WI38 (cell line): ENCODE measurements at regions not wholly inside any gene's neighbourhood (a gene's known extent, or its start where the extent isn't known, plus 50 kb on each side); places are given as distances from the start of the nearest gene placed in this dataset.

Source experiments
- H3K4me3 ChIP-seq: 2 replicates; pipeline ENCODE4 v1.5.1; 2011; ENCODE audit warnings: low read depth, mild to moderate bottlenecking, control low read depth, low read length
- TF ChIP-seq, protein P1 (sequence below): IDR thresholded peaks from 2 replicates; pipeline ENCODE4 v1.5.1; 2012; ENCODE audit warnings: low read depth, mild to moderate bottlenecking, control low read depth, low read length

- no peak overlapping the region for H3K4me3 ChIP-seq
- TF ChIP-seq, protein P1, sequence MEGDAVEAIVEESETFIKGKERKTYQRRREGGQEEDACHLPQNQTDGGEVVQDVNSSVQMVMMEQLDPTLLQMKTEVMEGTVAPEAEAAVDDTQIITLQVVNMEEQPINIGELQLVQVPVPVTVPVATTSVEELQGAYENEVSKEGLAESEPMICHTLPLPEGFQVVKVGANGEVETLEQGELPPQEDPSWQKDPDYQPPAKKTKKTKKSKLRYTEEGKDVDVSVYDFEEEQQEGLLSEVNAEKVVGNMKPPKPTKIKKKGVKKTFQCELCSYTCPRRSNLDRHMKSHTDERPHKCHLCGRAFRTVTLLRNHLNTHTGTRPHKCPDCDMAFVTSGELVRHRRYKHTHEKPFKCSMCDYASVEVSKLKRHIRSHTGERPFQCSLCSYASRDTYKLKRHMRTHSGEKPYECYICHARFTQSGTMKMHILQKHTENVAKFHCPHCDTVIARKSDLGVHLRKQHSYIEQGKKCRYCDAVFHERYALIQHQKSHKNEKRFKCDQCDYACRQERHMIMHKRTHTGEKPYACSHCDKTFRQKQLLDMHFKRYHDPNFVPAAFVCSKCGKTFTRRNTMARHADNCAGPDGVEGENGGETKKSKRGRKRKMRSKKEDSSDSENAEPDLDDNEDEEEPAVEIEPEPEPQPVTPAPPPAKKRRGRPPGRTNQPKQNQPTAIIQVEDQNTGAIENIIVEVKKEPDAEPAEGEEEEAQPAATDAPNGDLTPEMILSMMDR, result no peak
Measured at GRCh38 chr15:87154761-87155160, 1075.1 kb downstream of the AGBL1 start.

DNA sequence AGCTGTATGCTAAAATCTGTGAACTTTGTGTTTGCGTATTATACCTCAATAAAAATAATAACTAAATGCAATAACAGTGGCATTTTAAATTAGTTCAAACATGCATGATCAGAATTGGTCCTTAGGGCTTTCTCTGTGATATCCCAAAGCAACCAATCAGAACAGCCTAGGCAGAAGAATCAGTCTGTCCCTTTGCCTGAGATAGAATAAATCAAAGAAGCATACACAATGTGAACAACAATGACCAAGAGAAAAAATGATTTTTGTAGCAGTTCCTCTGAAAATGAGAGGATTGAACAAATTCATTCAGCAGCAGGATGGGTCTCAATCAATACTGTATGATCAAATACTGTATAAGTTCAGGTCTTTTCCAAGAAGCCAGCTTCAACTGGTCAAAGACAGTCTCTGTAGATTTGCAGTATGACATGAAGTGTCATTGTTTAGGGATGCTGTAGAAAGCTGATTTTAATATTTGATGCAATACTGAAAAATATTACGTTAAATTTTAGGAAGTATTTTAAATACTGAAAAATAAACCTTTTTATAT is 1071.6 kb downstream of the AGBL1 start:
- TF ChIP-seq, protein P1, result no peak

DNA sequence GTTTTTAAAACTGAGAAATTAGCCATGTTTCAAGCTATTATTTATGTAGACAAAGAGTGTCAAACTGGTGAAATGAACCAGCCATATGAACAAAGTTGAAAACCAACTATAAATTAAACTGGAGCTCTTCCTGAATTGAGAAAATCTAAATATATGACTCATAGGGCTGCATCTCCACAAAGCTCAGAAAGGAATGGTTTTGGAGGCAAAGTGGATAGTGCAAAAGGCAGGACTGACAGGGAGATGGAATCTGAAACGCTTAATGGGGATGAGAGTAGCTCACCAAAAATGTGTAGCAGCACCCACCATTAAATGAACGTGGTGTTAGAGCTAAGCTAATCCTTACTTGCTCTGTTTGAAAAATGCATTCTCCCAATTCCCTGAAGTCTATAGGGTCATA is 1066.0 kb downstream of the AGBL1 start:
- TF ChIP-seq, protein P1, result no peak
- no peak overlapping the region for H3K4me3 ChIP-seq

More for the DNA sequence above, 1071.6 kb downstream of the AGBL1 start:
- no peak overlapping the region for H3K4me3 ChIP-seq

GRCh38 chr15:87144775-87145174 is 1065.1 kb downstream of the AGBL1 start:
- TF ChIP-seq, protein P1, result no peak
- H3K4me3 ChIP-seq, result no peak overlapping the region

DNA sequence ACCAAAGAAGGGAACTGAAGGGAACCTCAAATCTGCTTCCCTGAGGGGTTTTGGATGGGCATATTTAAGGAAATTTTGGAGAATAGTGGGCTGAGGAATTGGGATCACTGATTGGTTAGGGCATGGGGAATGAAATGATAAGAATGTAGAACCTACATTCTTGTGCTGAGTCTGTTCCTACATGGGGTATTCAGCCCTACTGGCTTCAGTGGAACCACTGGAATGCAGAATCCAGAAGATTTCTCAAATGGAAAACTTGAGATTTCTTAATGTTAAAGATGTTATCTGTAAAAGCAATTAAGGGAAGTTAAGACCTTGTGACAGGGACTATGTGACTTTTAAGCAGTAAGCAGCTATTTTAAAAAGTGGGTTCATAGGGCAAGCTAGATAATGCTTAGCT is 1062.4 kb downstream of the AGBL1 start:
- no peak overlapping the region for H3K4me3 ChIP-seq
- TF ChIP-seq, protein P1, result no peak

DNA sequence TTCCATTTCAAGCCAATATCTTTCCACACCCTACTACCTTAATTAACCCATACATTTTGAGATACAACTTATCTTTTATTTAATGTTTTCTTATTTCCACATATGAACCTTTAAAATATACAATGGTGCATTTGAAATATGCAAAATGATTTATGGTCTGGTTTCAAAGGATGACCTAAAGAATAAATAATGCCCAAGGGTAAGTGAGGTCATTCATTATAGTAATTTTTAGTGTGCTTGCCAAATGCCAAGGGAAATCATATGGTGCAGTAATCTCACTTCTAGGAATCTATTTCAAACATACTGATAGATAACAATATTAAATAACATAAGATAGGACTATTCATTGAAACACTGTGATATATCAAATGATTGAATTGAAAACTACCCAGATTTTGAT is 1055.4 kb downstream of the AGBL1 start:
- no peak overlapping the region for H3K4me3 ChIP-seq
- TF ChIP-seq, protein P1, result no peak

DNA sequence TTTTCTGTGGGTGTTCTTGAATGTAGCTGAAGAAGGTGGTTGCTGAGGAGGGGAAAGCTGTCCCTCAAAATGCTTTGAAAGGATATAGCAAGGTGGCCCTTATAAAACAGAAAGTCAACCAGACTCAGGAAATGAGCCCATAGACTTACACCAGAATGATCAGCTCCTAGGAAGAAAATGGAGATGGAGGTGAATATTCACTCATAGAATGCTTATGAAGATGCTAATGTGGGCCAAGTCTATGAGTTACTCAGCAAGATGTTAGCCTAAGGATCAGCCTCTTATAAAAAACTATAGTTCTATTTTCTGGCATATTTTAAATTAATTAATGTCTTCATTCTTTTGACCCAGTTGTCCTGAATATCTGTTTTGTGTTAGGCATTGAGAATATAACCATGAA is 1054.0 kb downstream of the AGBL1 start:
- TF ChIP-seq, protein P1, result no peak
- no peak overlapping the region for H3K4me3 ChIP-seq
